Colonic mucosa (tissue), 4 donors: ENCODE measurements at regions not wholly inside any gene's neighbourhood (a gene's known extent, or its start where the extent isn't known, plus 50 kb on each side); places are given as distances from the start of the nearest gene placed in this dataset.
"Not testable (repeated sequence)": the region's sequence is repeated elsewhere in the genome, so short reads cannot be mapped to it uniquely, and the experiment has no call there.

Experiments used
- DNase-seq: peaks from one replicate; pipeline ENCODE4 v3.0.0-alpha.2; 2020
- H3K27ac ChIP-seq: fragments of 200-600 bp; one replicate; pipeline ENCODE4 v1.8.0; 2021
- H3K27me3 ChIP-seq: fragments of 200-600 bp; one replicate; pipeline ENCODE4 v1.8.0; 2021
- H3K36me3 ChIP-seq: fragments of 200-600 bp; one replicate; pipeline ENCODE4 v1.8.0; 2021
- H3K4me1 ChIP-seq: fragments of 200-600 bp; one replicate; pipeline ENCODE4 v1.8.0; 2021; ENCODE audit warnings: mild to moderate bottlenecking
- H3K4me3 ChIP-seq: fragments of 200-600 bp; one replicate; pipeline ENCODE4 v1.8.0; 2021
- H3K9ac ChIP-seq, 2 donors: one replicate each; pipeline ENCODE4 v1.7.0; 2013; ENCODE audit warnings: control low read depth in 2 of 2, low read depth in 2 of 2, low read length in 2 of 2
- H3K9me3 ChIP-seq: fragments of 200-600 bp; one replicate; pipeline ENCODE4 v1.8.0; 2021
- intact Hi-C: fragments of 100-400 bp; cut with DNase I; formaldehyde crosslinking; loops from one replicate; pipeline ENCODE4 v1.14.1; 2022
- TF ChIP-seq, protein P1 (sequence below): fragments of 200-600 bp; IDR thresholded peaks from one replicate; pipeline ENCODE4 v1.8.0; 2022; ENCODE audit warnings: antibody characterized with exemption, mild to moderate bottlenecking
- donor health status: healthy.
- donor health status: DM: no; HTN: no; CAD: no.
- donor health status: DM: no; HTN: no; CAD: no.

DNA sequence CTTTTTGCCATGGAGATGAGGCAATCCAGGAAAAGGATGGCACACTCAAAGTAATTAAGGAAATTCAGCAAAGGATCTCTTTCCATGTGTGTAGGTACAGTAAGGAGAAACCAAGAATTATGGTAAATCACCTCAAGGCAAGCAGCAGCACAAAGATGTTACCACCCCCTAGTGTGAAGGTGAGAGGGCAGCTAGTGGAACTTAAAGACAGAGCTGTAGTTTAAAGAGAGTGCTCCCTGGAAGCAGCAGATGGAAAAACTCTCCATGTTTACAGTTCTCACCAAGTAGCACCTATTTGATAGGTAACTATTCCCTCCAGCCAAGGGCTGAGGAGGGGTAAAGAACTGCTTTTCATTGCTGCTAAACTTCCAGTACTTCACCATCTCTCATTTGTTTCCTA lies 860.4 kb upstream of the CRIM1 start:
- Histone ChIP-seq H3K9ac (no peak overlapping the region), H3K9me3 (no peaks in the 10 kb centered on the region), H3K27ac (no peak overlapping the region), H3K4me1 (no peaks in the 10 kb centered on the region), H3K4me3 (no peak overlapping the region), H3K36me3 (no peaks in the 10 kb centered on the region), H3K27me3 (no peaks in the 10 kb centered on the region)
- no peak for DNase-seq
- TF ChIP-seq, protein P1, sequence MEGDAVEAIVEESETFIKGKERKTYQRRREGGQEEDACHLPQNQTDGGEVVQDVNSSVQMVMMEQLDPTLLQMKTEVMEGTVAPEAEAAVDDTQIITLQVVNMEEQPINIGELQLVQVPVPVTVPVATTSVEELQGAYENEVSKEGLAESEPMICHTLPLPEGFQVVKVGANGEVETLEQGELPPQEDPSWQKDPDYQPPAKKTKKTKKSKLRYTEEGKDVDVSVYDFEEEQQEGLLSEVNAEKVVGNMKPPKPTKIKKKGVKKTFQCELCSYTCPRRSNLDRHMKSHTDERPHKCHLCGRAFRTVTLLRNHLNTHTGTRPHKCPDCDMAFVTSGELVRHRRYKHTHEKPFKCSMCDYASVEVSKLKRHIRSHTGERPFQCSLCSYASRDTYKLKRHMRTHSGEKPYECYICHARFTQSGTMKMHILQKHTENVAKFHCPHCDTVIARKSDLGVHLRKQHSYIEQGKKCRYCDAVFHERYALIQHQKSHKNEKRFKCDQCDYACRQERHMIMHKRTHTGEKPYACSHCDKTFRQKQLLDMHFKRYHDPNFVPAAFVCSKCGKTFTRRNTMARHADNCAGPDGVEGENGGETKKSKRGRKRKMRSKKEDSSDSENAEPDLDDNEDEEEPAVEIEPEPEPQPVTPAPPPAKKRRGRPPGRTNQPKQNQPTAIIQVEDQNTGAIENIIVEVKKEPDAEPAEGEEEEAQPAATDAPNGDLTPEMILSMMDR, result no peak
- intact Hi-C loops, result no loop called here

DNA sequence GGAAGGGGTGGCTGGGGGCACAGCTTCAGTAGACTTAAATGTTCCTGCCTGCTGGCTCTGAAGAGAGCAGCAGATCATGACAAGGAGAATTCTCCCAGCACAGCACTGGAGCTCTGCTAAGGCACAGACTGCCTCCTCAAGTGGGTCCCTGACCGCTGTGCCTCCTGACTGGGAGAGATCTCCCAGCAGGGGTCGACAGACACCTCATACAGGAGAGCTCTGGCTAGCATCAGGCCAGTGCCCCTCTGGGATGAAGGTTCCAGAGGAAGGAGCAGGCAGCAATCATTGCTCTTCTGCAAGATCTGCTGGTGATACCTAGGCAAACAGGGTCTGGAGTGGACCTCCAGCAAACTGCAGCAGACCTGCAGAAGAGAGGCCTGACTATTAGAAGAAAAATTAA lies 877.5 kb upstream of the CRIM1 start:
- H3K9ac ChIP-seq, intact Hi-C loops, H3K4me1 ChIP-seq, H3K36me3 ChIP-seq, H3K27ac ChIP-seq, H3K9me3 ChIP-seq, DNase-seq, H3K27me3 ChIP-seq, H3K4me3 ChIP-seq: not testable (repeated sequence)

DNA sequence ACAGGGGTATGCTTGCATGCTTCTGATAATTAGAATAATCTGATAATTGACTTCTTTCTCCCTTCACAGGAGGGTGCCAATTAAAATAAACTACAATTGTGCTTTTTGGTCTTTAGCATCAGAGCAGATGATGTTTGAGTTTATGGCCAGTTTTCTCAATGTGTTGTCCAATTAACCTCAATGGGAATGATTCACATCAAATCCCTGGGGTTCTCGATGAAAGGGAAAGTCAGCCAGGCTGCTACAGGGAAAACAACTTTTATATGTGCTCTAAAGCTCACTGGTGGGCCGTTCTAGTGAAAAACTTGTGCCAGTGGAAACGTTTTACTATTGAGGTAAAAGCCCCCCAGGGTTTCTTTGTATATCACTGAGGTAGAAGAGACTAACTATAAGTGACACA lies 887.3 kb upstream of the CRIM1 start:
- no peak for DNase-seq

DNA sequence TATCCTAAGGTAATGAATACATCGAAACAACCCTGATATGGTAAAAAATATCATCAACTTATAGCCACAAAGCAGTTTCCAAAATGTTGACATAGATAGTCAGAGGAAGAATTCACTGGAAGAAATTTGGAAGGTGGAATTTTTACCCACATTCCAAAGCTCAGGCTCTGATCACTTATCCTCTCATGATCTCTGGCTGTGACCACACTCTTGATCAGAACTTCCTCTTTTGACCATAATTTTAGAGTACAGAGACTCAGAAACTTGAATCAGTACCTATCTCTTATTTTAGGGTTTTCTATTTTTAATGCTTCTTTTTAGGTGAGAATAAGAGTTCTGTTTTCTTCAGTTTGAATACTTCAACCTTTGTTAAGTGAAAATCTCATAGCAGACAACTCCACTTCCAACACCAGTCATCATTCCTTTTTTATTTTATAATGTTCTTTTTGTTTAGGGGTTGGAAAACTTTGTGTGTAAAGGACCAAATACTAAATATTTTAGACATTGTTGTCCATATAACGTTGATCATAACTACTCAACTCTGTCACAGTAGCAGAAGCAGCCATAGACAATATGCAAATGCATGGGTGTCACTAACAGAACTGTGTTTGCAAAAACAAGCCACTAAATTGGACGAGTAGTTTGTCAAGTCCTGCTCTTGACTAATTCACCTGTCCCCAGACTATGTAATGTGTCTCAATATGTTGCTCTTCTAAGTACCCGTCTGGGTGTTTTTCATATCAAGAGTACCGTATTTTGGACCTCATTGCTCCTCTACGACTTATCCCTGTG lies 891.6 kb upstream of the CRIM1 start:
- no peak for DNase-seq
- intact Hi-C loops, result no loop called here
- Histone ChIP-seq H3K36me3 (no peaks in the 10 kb centered on the region), H3K9me3 (no peaks in the 10 kb centered on the region), H3K27ac (no peak overlapping the region), H3K4me1 (no peaks in the 10 kb centered on the region), H3K27me3 (no peaks in the 10 kb centered on the region), H3K9ac (no peak overlapping the region), H3K4me3 (no peak overlapping the region)
- TF ChIP-seq, protein P1, result no peak

More for the DNA sequence above, 887.3 kb upstream of the CRIM1 start:
- no peaks in the 10 kb centered on the region for H3K36me3 ChIP-seq
- no peaks in the 10 kb centered on the region for H3K9me3 ChIP-seq
- TF ChIP-seq, protein P1, result no peak
- H3K27ac ChIP-seq, result no peak overlapping the region
- H3K4me3 ChIP-seq, result no peak overlapping the region
- no peaks in the 10 kb centered on the region for H3K4me1 ChIP-seq
- no peak overlapping the region for H3K9ac ChIP-seq
- H3K27me3 ChIP-seq, result no peaks in the 10 kb centered on the region
- intact Hi-C loops, result no loop called here

DNA sequence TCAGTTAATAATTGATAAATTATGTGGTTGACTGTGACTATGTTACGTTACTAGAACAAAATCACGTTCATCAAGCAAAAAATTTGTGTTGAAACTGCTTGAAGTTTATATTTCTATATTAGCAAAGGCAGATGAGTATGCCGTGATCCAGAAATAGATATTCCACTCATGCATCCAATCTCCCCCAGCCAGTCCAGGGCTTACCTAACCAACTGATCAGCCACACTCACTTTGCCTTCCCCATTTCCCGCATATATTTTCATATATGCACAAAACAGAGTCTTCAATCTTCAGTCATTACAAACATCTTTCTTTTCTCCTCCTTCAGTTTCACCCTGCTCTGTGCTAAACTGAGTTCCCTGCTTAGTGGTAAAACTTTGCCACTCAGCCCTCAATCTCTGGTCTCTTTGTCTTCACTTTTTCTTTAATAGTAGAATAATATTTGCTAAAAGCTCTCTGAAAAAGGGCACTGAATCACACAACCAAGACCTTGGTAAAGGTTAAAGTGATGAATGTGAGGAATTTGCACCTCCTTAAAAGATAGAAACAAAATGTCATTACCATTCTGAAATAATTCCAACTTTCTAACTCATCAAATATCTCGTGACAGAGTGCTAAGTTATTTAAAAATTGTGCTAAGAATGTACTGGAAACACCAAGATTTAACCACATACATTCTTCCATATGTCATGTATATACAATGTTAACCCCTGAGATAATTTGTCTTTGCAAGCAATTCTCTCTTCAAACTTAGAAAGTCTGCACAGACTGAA lies 893.2 kb upstream of the CRIM1 start:
- intact Hi-C loops, result no loop called here
- no peaks in the 10 kb centered on the region for H3K9me3 ChIP-seq
- DNase-seq, result no peak
- H3K4me3 ChIP-seq, result no peak overlapping the region
- TF ChIP-seq, protein P1, result no peak
- no peaks in the 10 kb centered on the region for H3K36me3 ChIP-seq
- no peaks in the 10 kb centered on the region for H3K4me1 ChIP-seq
- H3K27me3 ChIP-seq, result no peaks in the 10 kb centered on the region
- H3K27ac ChIP-seq, result no peak overlapping the region
- H3K9ac ChIP-seq, result no peak overlapping the region

DNA sequence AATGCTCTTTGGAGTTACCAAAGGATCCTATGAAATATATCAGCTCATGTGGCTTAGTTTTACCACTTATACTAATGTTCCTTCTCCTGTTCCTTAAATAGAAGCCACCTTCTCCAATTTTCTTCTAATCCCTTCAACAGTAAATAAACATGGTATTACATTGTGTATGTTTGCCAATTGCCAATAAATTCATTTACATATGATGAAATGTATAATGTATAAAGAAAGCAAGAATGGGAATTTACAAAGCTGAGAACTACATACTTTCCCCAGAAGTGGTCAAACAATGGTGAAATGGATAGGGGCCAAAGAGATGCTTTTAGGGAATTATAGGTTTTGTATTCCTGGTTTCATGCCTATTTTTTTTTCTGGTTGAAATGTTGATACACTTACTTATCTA lies 894.2 kb upstream of the CRIM1 start:
- no peak for DNase-seq
- H3K27me3 ChIP-seq, result no peaks in the 10 kb centered on the region
- no peaks in the 10 kb centered on the region for H3K4me1 ChIP-seq
- no peak overlapping the region for H3K27ac ChIP-seq
- no peaks in the 10 kb centered on the region for H3K36me3 ChIP-seq
- intact Hi-C loops, result no loop called here
- TF ChIP-seq, protein P1, result no peak
- H3K9me3 ChIP-seq, result no peaks in the 10 kb centered on the region
- no peak overlapping the region for H3K4me3 ChIP-seq
- no peak overlapping the region for H3K9ac ChIP-seq
